ENCODE measurements at regions not wholly inside any gene's neighbourhood (a gene's known extent, or its start where the extent isn't known, plus 50 kb on each side); places are given as distances from the start of the nearest gene placed in this dataset.

DNA sequence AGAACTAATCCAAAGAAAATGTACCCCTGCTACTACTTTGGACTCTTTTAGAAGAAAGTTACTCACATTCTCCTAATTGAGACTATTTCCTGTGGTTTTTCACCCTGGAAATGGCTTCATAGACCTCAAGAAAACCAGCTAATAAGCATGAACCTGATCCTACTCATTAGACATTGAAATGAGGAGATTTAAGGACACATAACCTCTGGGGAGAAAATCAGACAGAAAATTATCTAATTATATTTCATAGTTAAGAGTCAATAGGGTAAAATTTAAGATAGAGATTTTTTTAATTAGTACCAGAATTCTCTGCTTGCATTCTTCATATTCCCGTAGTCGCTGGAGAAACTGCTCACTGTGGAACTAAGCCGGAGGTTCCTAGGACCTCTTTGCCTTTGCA, 114.6 kb upstream of the ACP3 start:
- dilution Hi-C loops (cut with MboI; ENCODE audit: extremely low pct_ligation_motif_present, low sequenced_read_pairs), result no loop called here
- H3K27ac ChIP-seq (ENCODE audit: control insufficient read depth, insufficient read depth, low read length), result no peak overlapping the region

DNA sequence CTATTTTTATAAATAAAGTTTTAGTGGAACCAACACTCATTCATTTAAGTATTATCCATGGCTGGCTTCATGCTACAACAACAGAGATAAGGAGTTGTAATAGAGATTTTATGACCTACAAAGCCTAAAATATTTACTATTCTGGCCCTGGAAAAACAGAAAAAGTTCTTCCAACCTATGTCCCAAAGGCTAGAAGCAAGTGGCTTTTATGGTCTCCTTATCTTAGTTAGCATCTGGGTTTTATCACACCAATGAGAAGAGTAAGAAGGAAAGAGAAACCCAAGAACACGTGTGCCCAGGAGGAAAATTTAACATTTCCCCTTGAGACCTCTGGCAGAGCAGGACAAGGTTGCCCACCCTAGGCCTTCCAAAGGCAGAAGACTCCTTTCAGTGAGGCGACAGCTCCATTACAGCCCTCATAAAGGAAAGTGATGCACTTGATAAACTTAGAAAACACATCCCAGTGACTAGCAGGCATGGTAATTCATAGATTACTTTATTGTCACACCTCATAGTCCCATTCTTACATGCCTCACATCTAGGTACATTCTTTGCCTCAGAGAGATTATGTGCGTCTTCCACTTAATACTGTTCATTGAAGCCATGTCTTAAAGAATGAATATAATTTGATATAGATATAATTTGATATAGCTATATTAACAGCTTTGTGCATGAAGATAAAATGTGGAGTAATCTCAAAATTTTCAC, 113.2 kb upstream of the ACP3 start:
- Histone ChIP-seq H3K4me2 (ENCODE audit: control insufficient read depth, extremely low read depth, insufficient read depth, low read depth, low read length) (no peak overlapping the region), H3K27ac (ENCODE audit: control insufficient read depth, insufficient read depth, low read length) (no peak overlapping the region), H3K36me3 (ENCODE audit: control insufficient read depth in 2 of 2, extremely low read depth in 1 of 2, insufficient read depth in 2 of 2, low read length in 2 of 2) (no peaks in the 10 kb centered on the region), H3K27me3 (ENCODE audit: control insufficient read depth, extremely low read depth, insufficient read depth, low read length) (no peaks in the 10 kb centered on the region), H3K79me2 (ENCODE audit: control insufficient read depth, insufficient read depth, low read length) (no peaks in the 10 kb centered on the region), H3K4me1 (ENCODE audit: control insufficient read depth, extremely low read depth, insufficient read depth, low read length) (no peaks in the 10 kb centered on the region), H3K4me3 (ENCODE audit: control insufficient read depth in 2 of 3, extremely low read depth in 1 of 3, insufficient read depth in 2 of 3, low read depth in 1 of 3, low read length in 3 of 3) (no peak overlapping the region), H4K20me1 (ENCODE audit: control insufficient read depth, extremely low read depth, insufficient read depth, low read length) (no peaks in the 10 kb centered on the region), H2AFZ (ENCODE audit: control insufficient read depth, low read length) (no peak overlapping the region), H3K9ac (ENCODE audit: control insufficient read depth, extremely low read depth, insufficient read depth, low read length) (no peak overlapping the region), H3K9me1 (ENCODE audit: control insufficient read depth, extremely low read depth, insufficient read depth, low read length) (no peaks in the 10 kb centered on the region), H3K9me3 (ENCODE audit: control insufficient read depth, low read depth, low read length) (no peaks in the 10 kb centered on the region)
- no peak for DNase-seq (ENCODE audit: low read depth, low spot score)
- no peak for TF ChIP-seq EZH2 (IDR thresholded peaks at IDR 0.05; ENCODE audit: low read length)
- TF ChIP-seq CTCF (optimal IDR thresholded peaks at IDR 0.05 in 1 of 3, IDR thresholded peaks at IDR 0.05 in 1 of 3, conservative IDR thresholded peaks at IDR 0.05 in 1 of 3; ENCODE audit: extremely low read depth in 1 of 3, insufficient read depth in 2 of 3, low read length in 3 of 3), result no peak
- dilution Hi-C loops (cut with MboI; ENCODE audit: extremely low pct_ligation_motif_present, low sequenced_read_pairs), result no loop called here
- no peak for FAIRE-seq

More for the DNA sequence above, 114.6 kb upstream of the ACP3 start:
- Histone ChIP-seq H3K4me3 (ENCODE audit: control insufficient read depth in 2 of 3, extremely low read depth in 1 of 3, insufficient read depth in 2 of 3, low read depth in 1 of 3, low read length in 3 of 3) (no peak overlapping the region), H3K4me1 (ENCODE audit: control insufficient read depth, extremely low read depth, insufficient read depth, low read length) (no peaks in the 10 kb centered on the region), H4K20me1 (ENCODE audit: control insufficient read depth, extremely low read depth, insufficient read depth, low read length) (no peaks in the 10 kb centered on the region), H3K4me2 (ENCODE audit: control insufficient read depth, extremely low read depth, insufficient read depth, low read depth, low read length) (no peak overlapping the region), H3K9me1 (ENCODE audit: control insufficient read depth, extremely low read depth, insufficient read depth, low read length) (no peaks in the 10 kb centered on the region), H3K27me3 (ENCODE audit: control insufficient read depth, extremely low read depth, insufficient read depth, low read length) (no peaks in the 10 kb centered on the region), H3K79me2 (ENCODE audit: control insufficient read depth, insufficient read depth, low read length) (no peaks in the 10 kb centered on the region), H2AFZ (ENCODE audit: control insufficient read depth, low read length) (no peak overlapping the region), H3K9me3 (ENCODE audit: control insufficient read depth, low read depth, low read length) (no peaks in the 10 kb centered on the region), H3K36me3 (ENCODE audit: control insufficient read depth in 2 of 2, extremely low read depth in 1 of 2, insufficient read depth in 2 of 2, low read length in 2 of 2) (no peaks in the 10 kb centered on the region), H3K9ac (ENCODE audit: control insufficient read depth, extremely low read depth, insufficient read depth, low read length) (no peak overlapping the region)
- FAIRE-seq, result no peak
- no peak for DNase-seq (ENCODE audit: low read depth, low spot score)
- TF ChIP-seq CTCF (optimal IDR thresholded peaks at IDR 0.05 in 1 of 3, IDR thresholded peaks at IDR 0.05 in 1 of 3, conservative IDR thresholded peaks at IDR 0.05 in 1 of 3; ENCODE audit: extremely low read depth in 1 of 3, insufficient read depth in 2 of 3, low read length in 3 of 3) (no peak), EZH2 (IDR thresholded peaks at IDR 0.05; ENCODE audit: low read length) (no peak)

Data from keratinocyte (primary cell).